Panc1 (cell line): ENCODE measurements at regions not wholly inside any gene's neighbourhood (a gene's known extent, or its start where the extent isn't known, plus 50 kb on each side); places are given as distances from the start of the nearest gene placed in this dataset.

Experiments used
- POLR2AphosphoS5 ChIP-seq: IDR thresholded peaks from 2 replicates; pipeline ENCODE4 v1.6.1; 2012; ENCODE audit warnings: mild to moderate bottlenecking, low read depth, low read length, moderate library complexity
- TF ChIP-seq, protein P1 (sequence below): fragments of 450-650 bp; IDR thresholded peaks from 2 replicates; pipeline ENCODE4 v1.5.1; 2017; ENCODE audit warnings: mild to moderate bottlenecking
- TF ChIP-seq, protein P2 (sequence below), 2 experiments: IDR thresholded peaks; 2 replicates each; pipeline ENCODE4 v1.6.1; 2011 to 2012; ENCODE audit warnings: low read depth in 2 of 2, control low read depth in 1 of 2, low read length in 1 of 2, mild to moderate bottlenecking in 1 of 2, moderate library complexity in 1 of 2; ENCODE audit not compliant: insufficient read depth in 1 of 2

DNA sequence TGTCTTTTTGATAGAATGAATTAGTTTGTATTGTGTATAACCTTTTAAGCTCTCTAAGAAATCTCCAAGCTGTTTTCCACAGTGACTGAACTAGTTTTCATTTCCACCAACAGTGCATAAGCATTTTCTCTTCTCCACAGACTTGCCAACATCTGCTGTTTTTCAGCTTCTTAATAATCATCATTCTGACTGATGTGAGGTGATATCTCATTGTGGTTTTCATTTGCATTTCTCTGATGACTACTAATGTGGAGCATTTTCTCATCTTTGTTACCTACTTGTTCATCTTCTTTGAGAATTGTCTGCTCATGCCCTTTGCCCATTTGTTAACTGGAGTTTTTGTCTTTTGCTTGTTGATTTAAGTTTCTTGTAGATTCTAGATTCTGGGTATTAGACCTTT lies 777.5 kb downstream of the OTOL1 start:
- TF ChIP-seq, protein P1, sequence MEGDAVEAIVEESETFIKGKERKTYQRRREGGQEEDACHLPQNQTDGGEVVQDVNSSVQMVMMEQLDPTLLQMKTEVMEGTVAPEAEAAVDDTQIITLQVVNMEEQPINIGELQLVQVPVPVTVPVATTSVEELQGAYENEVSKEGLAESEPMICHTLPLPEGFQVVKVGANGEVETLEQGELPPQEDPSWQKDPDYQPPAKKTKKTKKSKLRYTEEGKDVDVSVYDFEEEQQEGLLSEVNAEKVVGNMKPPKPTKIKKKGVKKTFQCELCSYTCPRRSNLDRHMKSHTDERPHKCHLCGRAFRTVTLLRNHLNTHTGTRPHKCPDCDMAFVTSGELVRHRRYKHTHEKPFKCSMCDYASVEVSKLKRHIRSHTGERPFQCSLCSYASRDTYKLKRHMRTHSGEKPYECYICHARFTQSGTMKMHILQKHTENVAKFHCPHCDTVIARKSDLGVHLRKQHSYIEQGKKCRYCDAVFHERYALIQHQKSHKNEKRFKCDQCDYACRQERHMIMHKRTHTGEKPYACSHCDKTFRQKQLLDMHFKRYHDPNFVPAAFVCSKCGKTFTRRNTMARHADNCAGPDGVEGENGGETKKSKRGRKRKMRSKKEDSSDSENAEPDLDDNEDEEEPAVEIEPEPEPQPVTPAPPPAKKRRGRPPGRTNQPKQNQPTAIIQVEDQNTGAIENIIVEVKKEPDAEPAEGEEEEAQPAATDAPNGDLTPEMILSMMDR = no peak
- TF ChIP-seq POLR2AphosphoS5 = no peak
- TF ChIP-seq, protein P2, sequence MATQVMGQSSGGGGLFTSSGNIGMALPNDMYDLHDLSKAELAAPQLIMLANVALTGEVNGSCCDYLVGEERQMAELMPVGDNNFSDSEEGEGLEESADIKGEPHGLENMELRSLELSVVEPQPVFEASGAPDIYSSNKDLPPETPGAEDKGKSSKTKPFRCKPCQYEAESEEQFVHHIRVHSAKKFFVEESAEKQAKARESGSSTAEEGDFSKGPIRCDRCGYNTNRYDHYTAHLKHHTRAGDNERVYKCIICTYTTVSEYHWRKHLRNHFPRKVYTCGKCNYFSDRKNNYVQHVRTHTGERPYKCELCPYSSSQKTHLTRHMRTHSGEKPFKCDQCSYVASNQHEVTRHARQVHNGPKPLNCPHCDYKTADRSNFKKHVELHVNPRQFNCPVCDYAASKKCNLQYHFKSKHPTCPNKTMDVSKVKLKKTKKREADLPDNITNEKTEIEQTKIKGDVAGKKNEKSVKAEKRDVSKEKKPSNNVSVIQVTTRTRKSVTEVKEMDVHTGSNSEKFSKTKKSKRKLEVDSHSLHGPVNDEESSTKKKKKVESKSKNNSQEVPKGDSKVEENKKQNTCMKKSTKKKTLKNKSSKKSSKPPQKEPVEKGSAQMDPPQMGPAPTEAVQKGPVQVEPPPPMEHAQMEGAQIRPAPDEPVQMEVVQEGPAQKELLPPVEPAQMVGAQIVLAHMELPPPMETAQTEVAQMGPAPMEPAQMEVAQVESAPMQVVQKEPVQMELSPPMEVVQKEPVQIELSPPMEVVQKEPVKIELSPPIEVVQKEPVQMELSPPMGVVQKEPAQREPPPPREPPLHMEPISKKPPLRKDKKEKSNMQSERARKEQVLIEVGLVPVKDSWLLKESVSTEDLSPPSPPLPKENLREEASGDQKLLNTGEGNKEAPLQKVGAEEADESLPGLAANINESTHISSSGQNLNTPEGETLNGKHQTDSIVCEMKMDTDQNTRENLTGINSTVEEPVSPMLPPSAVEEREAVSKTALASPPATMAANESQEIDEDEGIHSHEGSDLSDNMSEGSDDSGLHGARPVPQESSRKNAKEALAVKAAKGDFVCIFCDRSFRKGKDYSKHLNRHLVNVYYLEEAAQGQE (IDR thresholded peaks at IDR 0.05; ENCODE audit: insufficient read depth in 1 of 2, low read depth in 2 of 2, low read length in 1 of 2) = no peak
